Transverse colon (tissue), 4 donors: ENCODE measurements at regions not wholly inside any gene's neighbourhood (a gene's known extent, or its start where the extent isn't known, plus 50 kb on each side); places are given as distances from the start of the nearest gene placed in this dataset.

Experiments
- DNase-seq: peaks from one replicate; pipeline ENCODE4 v3.0.0-alpha.2; 2019
- H3K27ac ChIP-seq, 4 donors: fragments of 200-600 bp; sonication (generic); 2 replicates each; pipeline ENCODE4 v1.5.1; 2016 to 2018; ENCODE audit warnings: inconsistent platforms in 4 of 4
- H3K27me3 ChIP-seq: fragments of 200-600 bp; sonication (generic); 2 replicates; pipeline ENCODE4 v1.5.1; 2017; ENCODE audit warnings: inconsistent platforms
- H3K36me3 ChIP-seq, 4 donors: fragments of 200-600 bp; sonication (generic); 2 replicates each; pipeline ENCODE4 v1.5.1; 2017 to 2019; ENCODE audit warnings: inconsistent platforms in 4 of 4
- H3K4me1 ChIP-seq, 4 donors: fragments of 200-600 bp; sonication (generic); 2 replicates each; pipeline ENCODE4 v1.5.1; 2017 to 2020; ENCODE audit warnings: inconsistent platforms in 4 of 4
- H3K4me3 ChIP-seq, 4 donors: fragments of 200-600 bp; sonication (generic); 1 replicate in 1 of 4; 2 replicates in 3 of 4; pipeline versions ENCODE4 v1.5.1 to v1.6.1; 2017 to 2019; ENCODE audit warnings: inconsistent platforms in 4 of 4
- H3K9me3 ChIP-seq, 2 donors: fragments of 200-600 bp; sonication (generic); 2 replicates each; pipeline ENCODE4 v1.5.1; 2017 to 2019; ENCODE audit warnings: inconsistent platforms in 2 of 2
- CTCF ChIP-seq, 5 experiments: fragments of 200-600 bp in 3 of 5; fragments of 450-650 bp in 2 of 5; sonication (generic) in 3 of 5; IDR thresholded peaks; 1 replicate in 2 of 5; 2 replicates in 3 of 5; pipeline ENCODE4 v1.5.1; 2016 to 2017; ENCODE audit warnings: antibody characterized with exemption in 5 of 5, inconsistent platforms in 3 of 5, mild to moderate bottlenecking in 2 of 5, moderate library complexity in 1 of 5
- EP300 ChIP-seq: sonication (generic); formaldehyde crosslinking; IDR thresholded peaks from one replicate; pipeline ENCODE4 v1.6.1; 2017; ENCODE audit warnings: antibody characterized with exemption, low read depth
- POLR2A ChIP-seq: fragments of 450-650 bp; IDR thresholded peaks from one replicate; pipeline ENCODE4 v1.6.1; 2016; ENCODE audit warnings: antibody characterized with exemption, mild to moderate bottlenecking, moderate library complexity
- POLR2AphosphoS5 ChIP-seq, 3 donors: sonication (generic); formaldehyde crosslinking; IDR thresholded peaks; one replicate each; pipeline ENCODE4 v1.6.1; 2016; ENCODE audit warnings: antibody characterized with exemption in 3 of 3
- WGBS, 2 donors: methylation state at CpG; one replicate each; pipeline ENCODE4 v1.1.5; 2018; ENCODE audit warnings: low coverage in 1 of 2; 5-methylcytosine and 5-hydroxymethylcytosine counted together
- in situ Hi-C, 4 donors: fragments of 200-750 bp; cut with MboI; loops; one replicate each; pipeline versions ENCODE4 v1.15.0 to v1.15.1; 2017; ENCODE audit warnings: low sequenced_read_pairs in 3 of 4, low pct_ligation_motif_present in 1 of 4, low pct_unique_long_range_greater_than_20kb in 1 of 4
- intact Hi-C: fragments of 100-400 bp; cut with DNase I; formaldehyde crosslinking; loops from one replicate; pipeline ENCODE4 v1.15.1; 2023; ENCODE audit warnings: low total_unique reads

- Histone ChIP-seq H3K27me3 (no peaks in the 10 kb centered on the region), H3K9me3 (no peaks in the 10 kb centered on the region), H3K4me3 (no peak overlapping the region), H3K27ac (no peak overlapping the region), H3K36me3 (no peaks in the 10 kb centered on the region), H3K4me1 (no peaks in the 10 kb centered on the region)
- no peak for DNase-seq
- in situ Hi-C loops (no loop called here), intact Hi-C loops (no loop called here)
- TF ChIP-seq POLR2AphosphoS5 (IDR thresholded peaks at IDR 0.05) (no peak), CTCF (IDR thresholded peaks at IDR 0.05) (no peak), EP300 (no peak), POLR2A (no peak)
- 60 to 83% methylated on average over 3 to 11 of the region's 11 CpGs for WGBS, 2 donors
Measured at GRCh38 chr14:101196051-101196712, 292.7 kb upstream of the RTL1 start.

- Histone ChIP-seq H3K4me1 (no peaks in the 10 kb centered on the region), H3K27ac (no peak overlapping the region), H3K36me3 (no peaks in the 10 kb centered on the region), H3K9me3 (no peaks in the 10 kb centered on the region), H3K4me3 (no peak overlapping the region), H3K27me3 (no peaks in the 10 kb centered on the region)
- intact Hi-C loops (no loop called here), in situ Hi-C loops (no loop called here)
- DNase-seq = no peak
- WGBS, 2 donors = 73% methylated on average over 11 of the region's 11 CpGs; no CpG with 5 or more reads in 1 of the 2 donors
- TF ChIP-seq POLR2A (no peak), EP300 (no peak), POLR2AphosphoS5 (IDR thresholded peaks at IDR 0.05) (no peak), CTCF (IDR thresholded peaks at IDR 0.05) (no peak)
Measured at GRCh38 chr14:101196795-101197590, 293.5 kb upstream of the RTL1 start.

- H3K9me3 ChIP-seq = no peaks in the 10 kb centered on the region
- no peak overlapping the region for H3K4me3 ChIP-seq
- DNase-seq = no peak
- intact Hi-C loops = no loop called here
- 63 to 87% methylated on average over 2 to 18 of the region's 18 CpGs for WGBS, 2 donors
- in situ Hi-C loops = no loop called here
- no peak overlapping the region for H3K27ac ChIP-seq
- no peaks in the 10 kb centered on the region for H3K27me3 ChIP-seq
- no peaks in the 10 kb centered on the region for H3K4me1 ChIP-seq
- TF ChIP-seq POLR2AphosphoS5 (IDR thresholded peaks at IDR 0.05) (no peak), CTCF (IDR thresholded peaks at IDR 0.05) (no peak)
- H3K36me3 ChIP-seq = no peaks in the 10 kb centered on the region
Measured at GRCh38 chr14:101197595-101198397, 294.3 kb upstream of the RTL1 start.

GRCh38 chr14:101198398-101199027 lies 295.0 kb upstream of the RTL1 start:
- intact Hi-C loops (no loop called here), in situ Hi-C loops (no loop called here)
- Histone ChIP-seq H3K36me3 (no peaks in the 10 kb centered on the region), H3K27ac (no peak overlapping the region), H3K4me1 (no peaks in the 10 kb centered on the region), H3K4me3 (no peak overlapping the region), H3K27me3 (no peaks in the 10 kb centered on the region), H3K9me3 (no peaks in the 10 kb centered on the region)
- WGBS, 2 donors = 85% methylated on average over 16 of the region's 16 CpGs; no CpG with 5 or more reads in 1 of the 2 donors
- DNase-seq = no peak
- no peak for TF ChIP-seq CTCF (IDR thresholded peaks at IDR 0.05)
- no peak for TF ChIP-seq POLR2A
- no peak for TF ChIP-seq EP300
- TF ChIP-seq POLR2AphosphoS5 (IDR thresholded peaks at IDR 0.05) = no peak
